Suppressor macrophage treated with lipopolysaccharide for 1 hour (primary cell): ENCODE measurements at regions not wholly inside any gene's neighbourhood (a gene's known extent, or its start where the extent isn't known, plus 50 kb on each side); places are given as distances from the start of the nearest gene placed in this dataset.
"Not testable (repeated sequence)": the region's sequence is repeated elsewhere in the genome, so short reads cannot be mapped to it uniquely, and the experiment has no call there.

ENCODE experiments used
- DNase-seq, 3 donors: peaks; one replicate each; pipeline ENCODE4 v3.0.0-alpha.2; 2020 to 2022

DNA sequence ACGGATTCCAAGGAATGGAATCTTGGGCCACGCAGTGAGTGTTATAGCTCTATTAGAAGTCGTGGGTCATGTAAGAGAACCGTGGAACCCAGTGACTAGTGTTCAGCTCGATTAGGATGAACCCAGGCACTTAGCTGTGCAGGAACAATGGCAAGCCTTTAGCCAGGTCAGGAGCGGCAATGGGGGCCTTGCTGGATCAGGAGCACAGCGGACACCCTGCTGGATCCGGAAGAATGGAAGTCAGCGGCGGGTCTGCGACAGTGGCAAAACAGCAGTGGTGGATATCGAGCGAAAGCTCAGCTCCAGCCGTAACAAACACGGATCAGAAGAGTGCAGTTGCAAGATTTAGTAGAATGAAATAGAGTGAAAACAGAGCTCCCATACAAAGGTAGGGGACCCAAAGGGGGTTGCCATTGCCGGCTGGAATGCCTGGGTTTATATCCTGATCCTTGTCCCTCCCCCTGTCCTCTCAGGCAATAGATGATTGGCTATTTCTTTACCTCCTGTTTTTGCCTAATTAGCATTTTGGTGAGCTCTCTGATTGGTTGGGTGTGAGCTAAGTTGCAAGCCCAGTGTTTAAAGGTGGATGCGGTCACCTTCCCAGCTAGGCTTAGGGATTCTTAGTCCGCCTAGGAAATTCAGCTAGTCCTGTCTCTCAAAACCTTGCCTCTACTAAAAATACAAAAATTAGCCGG lies 618.3 kb upstream of the CBLB start:
- DNase-seq: not testable (repeated sequence)

- no peak for DNase-seq
Observed at GRCh38 chr3:106488331-106488730, 619.5 kb upstream of the CBLB start.

- no peak for DNase-seq
Observed at GRCh38 chr3:106491796-106492195, 623.0 kb upstream of the CBLB start.

GRCh38 chr3:106508331-106508893 lies 639.6 kb upstream of the CBLB start:
- no peak for DNase-seq

DNA sequence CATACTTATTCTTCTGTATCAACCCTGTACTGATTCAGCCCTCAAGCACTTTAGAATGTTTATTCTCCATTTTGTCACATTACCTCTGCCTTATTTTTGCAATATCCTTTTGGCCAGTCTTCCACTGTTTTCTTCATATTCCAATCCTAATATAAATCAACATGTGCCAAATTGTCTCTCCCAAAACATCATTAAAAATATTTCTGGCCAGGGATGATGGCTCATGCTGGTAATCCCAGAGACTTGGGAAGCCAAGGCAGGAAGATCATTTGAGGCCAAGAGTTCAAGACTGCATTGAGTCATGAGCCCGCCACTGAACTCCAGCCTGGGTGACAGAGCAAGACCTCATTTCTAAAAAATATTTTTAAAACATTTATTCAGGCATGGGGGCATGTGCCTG lies 641.4 kb upstream of the CBLB start:
- no peak for DNase-seq

DNA sequence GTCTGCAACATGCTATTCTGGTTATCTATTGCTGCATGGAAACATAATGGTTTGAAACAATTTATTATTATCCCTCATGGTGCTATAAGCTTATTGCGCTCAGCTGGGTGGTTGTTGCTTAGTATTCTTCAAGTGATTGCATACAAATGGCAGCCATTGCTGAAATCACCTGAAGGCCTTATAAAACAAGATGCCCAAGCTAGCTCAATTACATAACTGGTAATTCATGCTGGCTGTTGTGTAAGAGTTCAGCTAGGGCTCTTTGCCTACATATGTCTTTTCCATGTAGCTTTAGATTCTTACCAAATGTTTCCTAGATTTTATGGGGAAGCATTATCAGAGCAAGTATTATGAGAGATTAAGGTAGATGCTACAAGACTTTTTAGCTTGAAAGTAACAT lies 644.0 kb upstream of the CBLB start:
- no peak for DNase-seq

GRCh38 chr3:106514431-106514830 lies 645.6 kb upstream of the CBLB start:
- no peak for DNase-seq

GRCh38 chr3:106518516-106518915 lies 649.7 kb upstream of the CBLB start:
- no peak for DNase-seq

GRCh38 chr3:106522397-106522796 lies 653.6 kb upstream of the CBLB start:
- no peak for DNase-seq

- no peak for DNase-seq
Observed at GRCh38 chr3:106528932-106529331, 660.1 kb upstream of the CBLB start.

GRCh38 chr3:106529738-106530137 lies 660.9 kb upstream of the CBLB start:
- DNase-seq: no peak

- peak in 2 of 3 donors; percentile 28 to 41 for DNase-seq
Observed at GRCh38 chr3:106530367-106530766, 661.6 kb upstream of the CBLB start.

DNA sequence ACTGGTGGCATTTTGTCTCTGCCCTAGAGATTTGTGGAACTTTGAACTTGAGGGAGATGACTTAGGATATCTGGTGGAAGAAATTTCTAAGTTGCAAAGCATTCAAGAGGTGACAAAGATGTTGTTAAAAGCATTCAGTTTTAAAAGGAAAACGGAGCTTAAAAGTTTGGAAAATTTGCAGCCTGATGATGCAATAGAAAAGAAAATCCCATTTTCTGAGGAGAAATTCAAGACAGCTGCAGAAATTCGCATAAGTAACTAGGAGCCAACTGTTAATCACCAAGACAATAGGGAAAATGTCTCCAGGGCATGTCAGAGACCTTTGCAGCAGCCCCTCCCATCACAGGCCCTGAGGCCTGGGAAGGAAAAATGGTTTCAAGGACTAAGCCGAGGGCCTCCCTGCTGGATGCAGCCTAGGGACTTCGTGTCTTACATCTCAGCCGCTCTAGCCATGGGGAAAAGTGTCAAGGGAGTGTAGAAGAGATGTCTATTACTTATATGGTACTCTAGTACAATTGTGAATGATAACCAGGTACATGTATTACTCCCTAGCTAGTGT lies 663.0 kb upstream of the CBLB start:
- DNase-seq: not testable (repeated sequence)

DNA sequence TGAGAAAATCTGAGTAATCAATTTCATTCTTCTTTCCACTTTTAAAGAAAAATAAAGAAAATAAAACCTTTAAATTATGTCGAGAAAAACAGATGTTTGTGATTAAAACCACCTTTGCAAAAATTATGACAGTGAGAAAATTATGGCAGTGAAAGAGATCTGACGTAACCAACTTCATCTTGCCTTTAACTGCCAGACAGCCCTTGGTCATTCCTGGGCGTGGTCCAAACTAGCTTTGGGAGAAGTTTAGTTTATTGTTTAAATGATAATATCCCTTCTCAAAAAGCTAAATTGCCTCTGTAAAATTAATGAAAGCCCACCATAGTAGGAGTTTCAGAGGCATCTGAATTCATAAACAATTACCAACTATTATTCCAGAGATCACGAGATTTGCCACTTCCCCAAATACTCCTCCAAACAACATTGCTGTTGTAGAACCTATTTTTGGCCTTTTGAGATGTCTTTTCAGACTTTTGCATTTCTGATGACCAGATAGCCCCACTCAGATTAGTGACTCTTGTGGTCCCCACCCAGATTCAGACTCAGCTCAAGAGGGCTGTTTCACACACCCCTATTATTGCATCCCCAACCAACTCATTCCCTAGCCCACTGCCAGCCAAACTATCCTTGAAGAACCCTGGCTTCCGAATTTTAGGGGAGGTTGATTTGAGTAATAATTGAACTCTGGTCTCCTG lies 664.4 kb upstream of the CBLB start:
- no peak for DNase-seq

GRCh38 chr3:106533788-106534160 lies 665.0 kb upstream of the CBLB start:
- no peak for DNase-seq

GRCh38 chr3:106534206-106534605 lies 665.4 kb upstream of the CBLB start:
- DNase-seq: peak; percentile 55 to 67 (median 66)

DNA sequence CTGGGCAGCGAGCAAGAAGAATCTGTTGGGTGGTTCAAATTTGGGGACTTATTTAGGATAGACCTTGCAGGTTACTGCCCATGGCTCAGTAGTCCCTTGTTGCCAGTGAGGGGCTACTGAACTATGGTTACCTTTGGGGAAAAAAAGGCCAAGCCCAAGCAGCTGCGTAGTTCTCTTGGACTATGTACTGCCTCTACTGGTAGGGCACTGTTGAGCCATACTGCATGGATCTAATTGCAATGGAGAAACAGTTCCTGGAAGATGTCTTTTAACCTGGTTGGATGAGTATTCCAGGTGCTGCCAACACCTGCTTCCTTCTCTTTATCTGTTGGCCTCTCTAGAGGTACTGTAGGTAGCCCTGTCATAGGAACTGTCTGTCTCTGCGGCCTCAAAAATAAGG lies 671.9 kb upstream of the CBLB start:
- no peak for DNase-seq

- no peak for DNase-seq
Observed at GRCh38 chr3:106542101-106542769, 673.4 kb upstream of the CBLB start.

GRCh38 chr3:106552351-106553043 lies 683.7 kb upstream of the CBLB start:
- DNase-seq: no peak

- peak; percentile 41 to 75 (median 63) for DNase-seq
Observed at GRCh38 chr3:106560451-106560966, 691.7 kb upstream of the CBLB start.

- DNase-seq: no peak
Observed at GRCh38 chr3:106566277-106566676, 697.5 kb upstream of the CBLB start.

DNA sequence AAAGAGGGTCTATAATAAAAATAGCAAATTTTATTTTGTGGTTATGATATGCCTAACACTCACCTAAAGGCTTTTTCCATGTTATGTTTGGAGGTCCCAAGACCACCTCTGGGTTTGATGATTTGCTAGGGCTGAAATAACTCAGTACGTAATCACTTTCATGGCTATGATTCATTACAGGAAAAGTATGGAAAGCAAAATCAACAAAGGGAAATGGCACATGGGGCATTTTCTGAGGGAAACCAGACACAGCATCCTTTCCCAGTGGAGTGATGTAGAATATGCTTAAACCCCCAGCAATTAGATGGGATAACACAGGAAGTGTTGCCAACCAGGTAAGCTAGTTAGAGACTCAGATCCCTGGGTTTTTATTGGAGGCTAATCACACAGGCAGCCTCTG lies 701.6 kb upstream of the CBLB start:
- no peak for DNase-seq

- DNase-seq: no peak
Observed at GRCh38 chr3:106573605-106574004, 704.8 kb upstream of the CBLB start.
